ENCODE measurements at regions not wholly inside any gene's neighbourhood (a gene's known extent, or its start where the extent isn't known, plus 50 kb on each side); places are given as distances from the start of the nearest gene placed in this dataset.

GRCh38 chr2:180291060-180291459, 284.0 kb upstream of the CWC22 start:
- Histone ChIP-seq H2AFZ (ENCODE audit: low read depth, low read length) (no peak overlapping the region), H3K9ac (ENCODE audit: low read length) (no peak overlapping the region), H3K4me3 (ENCODE audit: low read length) (no peak overlapping the region), H3K9me3 (ENCODE audit: low read length) (no peaks in the 10 kb centered on the region), H3K9me2 (ENCODE audit: insufficient read depth, low read length) (no peaks in the 10 kb centered on the region), H3K27me3 (ENCODE audit: insufficient read depth, low read depth, low read length) (no peaks in the 10 kb centered on the region), H3K79me2 (replicated peaks; ENCODE audit: insufficient read depth, low read length) (no peaks in the 10 kb centered on the region), H3K27ac (ENCODE audit: low read length) (no peak overlapping the region), H4K20me1 (ENCODE audit: insufficient read depth) (no peaks in the 10 kb centered on the region), H3F3A (ENCODE audit: insufficient read depth, low read length, poor library complexity, severe bottlenecking) (peaks cover 3% of the 10 kb centered on the region), H3K4me2 (ENCODE audit: low read length) (no peak overlapping the region), H3K36me3 (ENCODE audit: insufficient read depth, low read length) (no peaks in the 10 kb centered on the region)
- TF ChIP-seq, protein P1, sequence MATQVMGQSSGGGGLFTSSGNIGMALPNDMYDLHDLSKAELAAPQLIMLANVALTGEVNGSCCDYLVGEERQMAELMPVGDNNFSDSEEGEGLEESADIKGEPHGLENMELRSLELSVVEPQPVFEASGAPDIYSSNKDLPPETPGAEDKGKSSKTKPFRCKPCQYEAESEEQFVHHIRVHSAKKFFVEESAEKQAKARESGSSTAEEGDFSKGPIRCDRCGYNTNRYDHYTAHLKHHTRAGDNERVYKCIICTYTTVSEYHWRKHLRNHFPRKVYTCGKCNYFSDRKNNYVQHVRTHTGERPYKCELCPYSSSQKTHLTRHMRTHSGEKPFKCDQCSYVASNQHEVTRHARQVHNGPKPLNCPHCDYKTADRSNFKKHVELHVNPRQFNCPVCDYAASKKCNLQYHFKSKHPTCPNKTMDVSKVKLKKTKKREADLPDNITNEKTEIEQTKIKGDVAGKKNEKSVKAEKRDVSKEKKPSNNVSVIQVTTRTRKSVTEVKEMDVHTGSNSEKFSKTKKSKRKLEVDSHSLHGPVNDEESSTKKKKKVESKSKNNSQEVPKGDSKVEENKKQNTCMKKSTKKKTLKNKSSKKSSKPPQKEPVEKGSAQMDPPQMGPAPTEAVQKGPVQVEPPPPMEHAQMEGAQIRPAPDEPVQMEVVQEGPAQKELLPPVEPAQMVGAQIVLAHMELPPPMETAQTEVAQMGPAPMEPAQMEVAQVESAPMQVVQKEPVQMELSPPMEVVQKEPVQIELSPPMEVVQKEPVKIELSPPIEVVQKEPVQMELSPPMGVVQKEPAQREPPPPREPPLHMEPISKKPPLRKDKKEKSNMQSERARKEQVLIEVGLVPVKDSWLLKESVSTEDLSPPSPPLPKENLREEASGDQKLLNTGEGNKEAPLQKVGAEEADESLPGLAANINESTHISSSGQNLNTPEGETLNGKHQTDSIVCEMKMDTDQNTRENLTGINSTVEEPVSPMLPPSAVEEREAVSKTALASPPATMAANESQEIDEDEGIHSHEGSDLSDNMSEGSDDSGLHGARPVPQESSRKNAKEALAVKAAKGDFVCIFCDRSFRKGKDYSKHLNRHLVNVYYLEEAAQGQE (IDR thresholded peaks at IDR 0.05; ENCODE audit: borderline replicate concordance): no peak
- TF ChIP-seq MXI1 (conservative IDR thresholded peaks at IDR 0.05; ENCODE audit: poor library complexity, severe bottlenecking) (no peak), POLR2AphosphoS5 (IDR thresholded peaks at IDR 0.05) (peak; percentile 100), EP300 (conservative IDR thresholded peaks at IDR 0.05; ENCODE audit: poor library complexity, severe bottlenecking) (peak; percentile 96)

DNA sequence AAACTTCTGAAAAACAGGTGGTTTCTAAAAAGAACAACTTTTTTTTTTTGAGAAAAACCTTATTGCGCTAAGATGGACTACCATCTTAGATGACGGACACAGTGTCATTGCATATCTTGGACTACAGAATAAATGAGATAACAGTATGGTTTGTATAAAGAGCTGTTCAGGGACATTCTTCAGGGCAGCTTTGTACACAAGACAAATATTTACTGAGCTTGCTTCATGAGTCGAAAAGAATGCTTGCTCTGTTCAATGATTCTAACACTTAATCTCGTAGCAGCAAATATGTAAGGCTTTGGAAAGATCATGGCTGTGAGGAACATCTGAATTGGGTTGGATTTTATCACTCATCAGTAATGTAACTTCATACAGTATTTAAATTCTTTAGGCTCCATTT, 282.5 kb upstream of the CWC22 start:
- H3K27me3 ChIP-seq (ENCODE audit: insufficient read depth, low read depth, low read length): no peaks in the 10 kb centered on the region
- H3K4me2 ChIP-seq (ENCODE audit: low read length): no peak overlapping the region
- H4K20me1 ChIP-seq (ENCODE audit: insufficient read depth): no peaks in the 10 kb centered on the region
- peaks cover 3% of the 10 kb centered on the region for H3F3A ChIP-seq (ENCODE audit: insufficient read depth, low read length, poor library complexity, severe bottlenecking)
- no peak overlapping the region for H3K9ac ChIP-seq (ENCODE audit: low read length)
- no peak overlapping the region for H2AFZ ChIP-seq (ENCODE audit: low read depth, low read length)
- no peaks in the 10 kb centered on the region for H3K9me2 ChIP-seq (ENCODE audit: insufficient read depth, low read length)
- no peaks in the 10 kb centered on the region for H3K36me3 ChIP-seq (ENCODE audit: insufficient read depth, low read length)
- no peaks in the 10 kb centered on the region for H3K79me2 ChIP-seq (replicated peaks; ENCODE audit: insufficient read depth, low read length)
- H3K4me3 ChIP-seq (ENCODE audit: low read length): no peak overlapping the region
- no peak overlapping the region for H3K27ac ChIP-seq (ENCODE audit: low read length)
- no peaks in the 10 kb centered on the region for H3K9me3 ChIP-seq (ENCODE audit: low read length)
- TF ChIP-seq, protein P1 (IDR thresholded peaks at IDR 0.05; ENCODE audit: borderline replicate concordance): no peak
- TF ChIP-seq RAD21 (conservative IDR thresholded peaks at IDR 0.05) (no peak), EZH2 (IDR thresholded peaks at IDR 0.05; ENCODE audit: borderline replicate concordance, insufficient read depth, low read length, poor library complexity, severe bottlenecking) (no peak), EP300 (conservative IDR thresholded peaks at IDR 0.05; ENCODE audit: poor library complexity, severe bottlenecking) (no peak)

DNA sequence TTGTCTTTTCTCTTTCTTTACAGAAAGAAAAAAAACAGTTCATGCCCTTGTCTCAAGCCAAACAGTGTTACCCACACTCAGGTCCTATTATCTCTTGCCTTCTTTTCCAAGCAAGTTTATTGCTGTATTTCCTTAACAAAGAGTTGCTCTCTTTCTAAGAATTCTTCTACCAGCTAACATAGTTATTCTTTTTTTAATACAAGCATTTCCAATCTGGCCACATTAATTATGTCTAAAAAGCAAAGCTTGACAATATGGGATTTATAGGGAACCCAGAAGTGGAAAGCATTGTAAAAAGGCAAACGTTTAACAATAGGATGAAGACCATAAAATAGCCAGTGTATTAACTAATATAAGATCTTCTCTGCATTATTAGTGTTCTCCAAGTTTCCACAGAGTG, 272.5 kb upstream of the CWC22 start:
- no peak overlapping the region for H3K4me2 ChIP-seq (ENCODE audit: low read length)

More for the DNA sequence above, 272.5 kb upstream of the CWC22 start:
- Histone ChIP-seq H3K79me2 (replicated peaks; ENCODE audit: insufficient read depth, low read length) (no peaks in the 10 kb centered on the region), H3K9me3 (ENCODE audit: low read length) (no peaks in the 10 kb centered on the region), H3K36me3 (ENCODE audit: insufficient read depth, low read length) (no peaks in the 10 kb centered on the region), H3K4me3 (ENCODE audit: low read length) (no peak overlapping the region), H3K9me2 (ENCODE audit: insufficient read depth, low read length) (no peaks in the 10 kb centered on the region), H2AFZ (ENCODE audit: low read depth, low read length) (no peak overlapping the region), H3K9ac (ENCODE audit: low read length) (no peak overlapping the region), H3K27me3 (ENCODE audit: insufficient read depth, low read depth, low read length) (no peaks in the 10 kb centered on the region), H4K20me1 (ENCODE audit: insufficient read depth) (no peaks in the 10 kb centered on the region), H3F3A (ENCODE audit: insufficient read depth, low read length, poor library complexity, severe bottlenecking) (no peaks in the 10 kb centered on the region), H3K27ac (ENCODE audit: low read length) (no peak overlapping the region)
- no peak for TF ChIP-seq POLR2AphosphoS5 (IDR thresholded peaks at IDR 0.05)

All from neural cell (in vitro differentiated cells).